COLO668 (cell line): ENCODE measurements at regions not wholly inside any gene's neighbourhood (a gene's known extent, or its start where the extent isn't known, plus 50 kb on each side); places are given as distances from the start of the nearest gene placed in this dataset.

Experiments used
- DNase-seq: peaks from one replicate; lab custom pipeline; 2025; ENCODE audit not compliant: unreplicated experiment; lab: John Stamatoyannopoulos, UW

DNA sequence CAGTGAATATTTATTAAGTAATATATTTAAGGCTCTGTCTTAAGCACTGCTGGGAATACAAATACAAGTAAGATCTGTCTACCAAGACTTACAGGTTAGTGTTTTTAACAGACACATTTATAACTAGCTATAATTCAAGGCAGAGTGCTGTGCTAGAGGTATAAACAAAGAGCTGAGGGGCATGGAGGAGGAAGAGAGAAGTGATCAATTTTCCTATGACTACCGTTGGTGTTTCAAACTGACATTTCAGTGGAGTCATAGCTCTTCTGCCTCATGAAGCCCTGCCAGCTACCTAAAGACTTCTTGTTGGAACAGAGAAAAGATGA lies 79.9 kb downstream of the CYB561 start:
- DNase-seq: no peak

DNA sequence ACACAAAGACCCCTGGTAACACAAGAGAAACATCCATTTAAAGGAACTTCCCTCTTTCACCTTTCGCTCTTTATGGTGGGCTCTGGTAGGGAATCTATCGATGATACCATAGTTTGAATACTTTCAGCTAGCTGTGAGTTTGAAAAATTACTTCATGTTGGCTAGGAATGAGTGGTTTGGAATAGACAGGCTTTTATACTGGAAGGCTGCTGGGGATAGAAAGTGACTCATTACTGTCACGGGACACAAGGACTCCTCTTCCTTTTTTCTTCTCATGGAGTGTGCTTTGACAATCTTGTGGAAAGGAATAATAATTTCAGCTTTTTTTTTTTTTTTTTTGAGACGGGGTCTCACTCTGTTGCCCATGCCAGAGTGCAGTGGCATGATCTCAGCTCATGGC lies 76.9 kb downstream of the CYB561 start:
- DNase-seq: no peak

DNA sequence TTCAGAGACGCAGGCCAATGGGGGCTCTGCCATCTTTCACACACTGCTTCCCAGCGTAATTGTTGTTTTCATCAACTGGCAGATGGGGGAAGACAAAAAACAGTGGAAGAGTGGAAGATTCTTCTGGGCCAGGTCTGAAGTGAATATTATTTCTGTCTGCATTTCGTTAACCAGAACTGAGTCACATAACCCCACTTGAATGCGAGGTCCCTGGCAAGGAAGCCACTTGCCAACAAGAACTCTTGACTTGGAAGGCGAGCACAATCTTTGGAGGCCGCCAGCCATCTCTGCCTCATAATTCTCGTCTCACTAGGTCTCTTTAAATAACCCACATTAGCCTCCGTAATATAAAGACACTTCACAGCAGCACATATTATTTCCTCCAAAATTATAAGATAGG lies 75.4 kb downstream of the CYB561 start:
- DNase-seq: no peak

DNA sequence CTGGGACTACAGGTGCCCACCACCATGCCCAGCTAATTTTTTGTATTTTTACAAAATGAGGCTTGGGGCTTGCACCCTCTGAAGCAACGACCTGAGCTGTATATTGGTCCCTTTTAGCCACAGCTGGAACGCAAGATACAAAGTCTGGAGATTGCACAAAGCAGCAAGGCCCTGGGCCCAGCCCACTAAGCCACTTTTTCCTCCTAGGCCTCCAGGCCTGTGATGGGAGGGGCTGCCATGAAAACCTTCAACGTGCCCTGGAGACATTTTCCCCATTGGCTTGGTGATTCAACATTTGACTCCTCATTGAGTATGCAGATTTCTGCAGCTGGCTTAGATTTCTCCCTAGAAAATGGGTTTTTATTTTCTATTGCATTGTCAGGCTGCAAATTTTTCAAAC lies 69.2 kb downstream of the CYB561 start:
- no peak for DNase-seq

DNA sequence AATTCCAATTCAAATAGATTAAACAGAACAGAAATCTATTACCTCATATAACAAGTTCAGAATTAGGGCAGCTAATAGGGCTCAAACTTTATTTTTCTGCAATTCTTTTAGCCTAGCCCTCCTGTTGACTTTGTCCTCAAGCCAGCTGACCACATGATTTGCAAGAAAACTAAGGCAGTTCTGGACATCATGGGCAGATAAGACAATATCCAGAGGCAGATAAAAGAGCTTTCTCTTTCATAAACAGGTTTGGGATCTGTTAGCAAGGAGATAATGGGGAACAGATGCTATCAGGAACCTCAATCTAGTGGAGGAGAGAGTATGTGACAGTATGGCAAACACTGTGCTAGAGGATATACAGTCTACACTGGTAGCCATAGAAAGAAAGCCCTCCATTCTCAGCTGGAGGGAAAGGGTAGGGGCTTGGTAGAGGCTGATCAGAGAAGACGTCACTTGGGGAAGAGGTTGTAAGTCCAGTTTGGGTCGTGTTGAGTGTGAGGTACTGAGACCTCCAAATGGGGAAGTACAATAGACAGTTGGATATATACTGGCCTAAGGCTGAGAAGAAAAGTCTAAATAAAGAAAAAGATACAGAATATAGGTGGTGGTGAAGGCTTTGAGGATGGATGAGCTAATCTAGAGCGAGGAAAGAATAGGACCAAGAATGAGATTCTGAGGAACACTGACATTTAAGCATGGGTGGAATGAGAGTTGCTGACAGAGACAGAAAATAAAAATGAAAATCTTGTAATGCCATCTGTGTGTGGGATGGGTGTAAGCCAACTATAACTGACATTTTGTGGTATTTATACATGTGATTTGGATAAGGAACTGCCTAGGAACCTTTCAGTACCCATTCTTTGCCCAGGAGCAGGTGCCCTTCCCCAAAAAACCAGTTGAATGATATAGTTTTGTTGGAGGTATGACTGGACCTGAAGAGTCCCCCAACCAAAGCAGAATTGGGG lies 67.4 kb downstream of the CYB561 start:
- no peak for DNase-seq

GRCh38 chr17:63379636-63380035 lies 66.5 kb downstream of the CYB561 start:
- DNase-seq: no peak

DNA sequence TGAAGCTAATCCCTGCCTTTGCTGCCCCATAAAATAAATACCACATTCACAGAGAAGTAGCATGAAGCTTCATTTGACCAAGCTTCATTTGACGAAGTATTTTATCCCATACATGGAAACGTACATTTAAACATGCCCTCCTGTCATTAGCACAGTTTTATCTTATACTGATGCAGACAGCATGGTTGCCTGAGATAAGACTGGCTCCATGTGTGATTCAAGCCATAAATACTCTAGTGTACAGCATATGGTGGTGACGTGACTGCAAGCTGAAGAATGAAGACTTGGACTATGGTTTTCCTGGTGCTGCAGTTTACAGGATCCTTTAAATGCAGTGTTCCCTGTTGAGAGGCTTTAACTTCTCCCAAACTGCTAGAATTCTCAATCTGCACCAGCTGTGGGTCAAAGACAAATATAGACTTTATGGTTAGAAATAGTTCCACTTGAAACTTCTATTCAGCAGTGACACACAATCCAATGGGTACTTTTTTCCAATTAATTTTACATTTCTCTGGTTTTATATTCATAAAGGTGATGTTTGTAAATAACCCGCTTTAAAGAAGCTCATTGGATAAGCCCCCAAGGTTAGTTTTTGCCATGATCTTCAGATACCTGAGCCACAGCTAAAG lies 64.9 kb downstream of the CYB561 start:
- no peak for DNase-seq

GRCh38 chr17:63382136-63382535 lies 64.0 kb downstream of the CYB561 start:
- no peak for DNase-seq
